ENCODE measurements at regions not wholly inside any gene's neighbourhood (a gene's known extent, or its start where the extent isn't known, plus 50 kb on each side); places are given as distances from the start of the nearest gene placed in this dataset.

- TF ChIP-seq SNAPC2 (CRISPR knock-in tag; IDR thresholded peaks at IDR 0.05) (no peak), SRF (IDR thresholded peaks at IDR 0.05; ENCODE audit: low read depth, low read length) (no peak), JUND (CRISPR knock-in tag; IDR thresholded peaks at IDR 0.05) (no peak), ZSCAN21 (CRISPR knock-in tag; IDR thresholded peaks at IDR 0.05; ENCODE audit: borderline replicate concordance) (no peak), ZNF333 (CRISPR knock-in tag; IDR thresholded peaks at IDR 0.05; ENCODE audit: borderline replicate concordance) (no peak), ZNF230 (CRISPR knock-in tag; IDR thresholded peaks at IDR 0.05) (no peak), YEATS4 (CRISPR knock-in tag; IDR thresholded peaks at IDR 0.05; ENCODE audit: borderline replicate concordance) (peak; percentile 26; the same call in 1 of the 2 replicates), PRDM4 (CRISPR knock-in tag; IDR thresholded peaks at IDR 0.05; ENCODE audit: borderline replicate concordance) (no peak), ZBTB14 (CRISPR knock-in tag; IDR thresholded peaks at IDR 0.05) (no peak), MAFG (CRISPR knock-in tag; IDR thresholded peaks at IDR 0.05) (no peak), ZNF30 (CRISPR knock-in tag; IDR thresholded peaks at IDR 0.05) (no peak), ZNF343 (CRISPR knock-in tag; IDR thresholded peaks at IDR 0.05) (no peak), PAXIP1 (CRISPR knock-in tag; conservative IDR thresholded peaks at IDR 0.05) (peak; percentile 77), SMAD9 (CRISPR knock-in tag; IDR thresholded peaks at IDR 0.05) (no peak), LBX2 (CRISPR knock-in tag; IDR thresholded peaks at IDR 0.05; ENCODE audit: borderline replicate concordance) (no peak), SALL1 (CRISPR knock-in tag; IDR thresholded peaks at IDR 0.05) (peak; percentile 89), AHR (CRISPR knock-in tag; IDR thresholded peaks at IDR 0.05) (no peak), ZNF253 (CRISPR knock-in tag; IDR thresholded peaks at IDR 0.05; ENCODE audit: borderline replicate concordance) (no peak), ZNF18 (CRISPR knock-in tag; IDR thresholded peaks at IDR 0.05; ENCODE audit: insufficient replicate concordance) (no peak)
Observed at GRCh38 chr5:124663101-124663506, 83.3 kb downstream of the ZNF608 start (continued).
